GM21723 (cell line): ENCODE measurements at regions not wholly inside any gene's neighbourhood (a gene's known extent, or its start where the extent isn't known, plus 50 kb on each side); places are given as distances from the start of the nearest gene placed in this dataset.

Experiments
- ATAC-seq: cut with Tn5 transposase; IDR thresholded peaks from one replicate; pipeline ENCODE4 v1.9.1; 2021; ENCODE audit warnings: mild to moderate bottlenecking, moderate library complexity; ENCODE audit not compliant: unreplicated experiment

GRCh38 chr6:45791211-45792168 lies 224.2 kb downstream of the CLIC5 start:
- ATAC-seq, result no peak

- no peak for ATAC-seq
Measured at GRCh38 chr6:45789238-45789637, 226.4 kb downstream of the CLIC5 start.

GRCh38 chr6:45787384-45787783 lies 228.3 kb downstream of the CLIC5 start:
- no peak for ATAC-seq

GRCh38 chr6:45786355-45786781 lies 229.3 kb downstream of the CLIC5 start:
- no peak for ATAC-seq

- no peak for ATAC-seq
Measured at GRCh38 chr6:45784250-45784649, 231.4 kb downstream of the CLIC5 start.

GRCh38 chr6:45783716-45784115 lies 231.9 kb downstream of the CLIC5 start:
- no peak for ATAC-seq

GRCh38 chr6:45781890-45782289 lies 233.8 kb downstream of the CLIC5 start:
- no peak for ATAC-seq

GRCh38 chr6:45780523-45780922 lies 235.1 kb downstream of the CLIC5 start:
- no peak for ATAC-seq

- no peak for ATAC-seq
Measured at GRCh38 chr6:45775026-45775697, 240.5 kb downstream of the CLIC5 start.

- no peak for ATAC-seq
Measured at GRCh38 chr6:45773906-45774305, 241.8 kb downstream of the CLIC5 start.

GRCh38 chr6:45772886-45773495 lies 242.7 kb downstream of the CLIC5 start:
- ATAC-seq, result no peak

GRCh38 chr6:45772051-45772450 lies 243.6 kb downstream of the CLIC5 start:
- ATAC-seq, result no peak

- ATAC-seq, result no peak
Measured at GRCh38 chr6:45763281-45763680, 252.4 kb downstream of the CLIC5 start.

- no peak for ATAC-seq
Measured at GRCh38 chr6:45759472-45759810, 256.2 kb downstream of the CLIC5 start.

- no peak for ATAC-seq
Measured at GRCh38 chr6:45758787-45759471, 256.7 kb downstream of the CLIC5 start.

- ATAC-seq, result no peak
Measured at GRCh38 chr6:45757443-45758130, 258.1 kb downstream of the CLIC5 start.

- ATAC-seq, result no peak
Measured at GRCh38 chr6:45756606-45757005, 259.1 kb downstream of the CLIC5 start.

- ATAC-seq, result no peak
Measured at GRCh38 chr6:45754432-45754831, 261.2 kb downstream of the CLIC5 start.

- no peak for ATAC-seq
Measured at GRCh38 chr6:45746046-45746445, 269.6 kb downstream of the CLIC5 start.

- ATAC-seq, result no peak
Measured at GRCh38 chr6:45743028-45743615, 272.5 kb downstream of the CLIC5 start.
